GM18868 (cell line): ENCODE measurements at regions not wholly inside any gene's neighbourhood (a gene's known extent, or its start where the extent isn't known, plus 50 kb on each side); places are given as distances from the start of the nearest gene placed in this dataset.

Experiments used
- ATAC-seq: cut with Tn5 transposase; IDR thresholded peaks from one replicate; pipeline ENCODE4 v1.9.1; 2021; ENCODE audit warnings: mild to moderate bottlenecking, moderate library complexity; ENCODE audit not compliant: unreplicated experiment

DNA sequence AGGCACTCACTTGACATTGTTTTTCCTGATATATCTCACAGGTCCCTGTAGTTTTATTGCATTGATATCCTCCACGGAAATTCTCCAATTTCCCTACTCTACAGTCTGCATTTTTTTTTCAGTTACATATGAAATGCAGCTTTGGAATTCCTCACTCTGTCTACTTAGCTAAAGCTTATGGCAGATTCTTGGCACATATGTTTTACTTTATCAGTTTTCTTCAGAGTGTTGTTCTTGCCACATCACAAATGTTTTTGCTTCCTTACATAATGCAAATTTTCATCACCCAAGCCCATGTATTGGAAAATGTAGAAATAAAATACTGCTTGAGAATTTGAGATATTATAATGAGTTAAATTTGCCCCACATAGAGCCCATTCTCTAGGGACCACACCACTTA lies 1895.1 kb downstream of the MRPL39 start:
- no peak for ATAC-seq

GRCh38 chr21:23706431-23706830 lies 1900.8 kb downstream of the MRPL39 start:
- no peak for ATAC-seq

GRCh38 chr21:23699402-23699801 lies 1907.9 kb downstream of the MRPL39 start:
- ATAC-seq = no peak

DNA sequence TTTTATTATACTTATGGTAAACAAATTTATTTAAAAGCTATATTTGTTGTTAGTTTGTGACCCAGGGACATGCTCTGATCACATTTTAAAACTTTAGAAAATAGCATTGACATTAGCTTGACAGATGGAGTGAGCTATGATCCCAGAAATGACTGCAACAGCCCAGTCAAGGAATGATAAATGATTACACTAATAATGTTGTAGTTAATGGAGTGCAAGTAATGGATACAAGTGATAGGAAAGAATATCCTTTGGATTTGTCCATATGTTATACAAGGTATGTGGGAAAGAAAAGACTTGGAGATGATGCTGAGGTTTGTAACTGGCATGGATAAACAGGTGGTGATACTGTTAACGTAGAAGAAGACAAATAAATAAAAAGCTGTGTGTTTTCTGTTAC lies 1908.7 kb downstream of the MRPL39 start:
- ATAC-seq = no peak

GRCh38 chr21:23695443-23695842 lies 1911.8 kb downstream of the MRPL39 start:
- no peak for ATAC-seq

DNA sequence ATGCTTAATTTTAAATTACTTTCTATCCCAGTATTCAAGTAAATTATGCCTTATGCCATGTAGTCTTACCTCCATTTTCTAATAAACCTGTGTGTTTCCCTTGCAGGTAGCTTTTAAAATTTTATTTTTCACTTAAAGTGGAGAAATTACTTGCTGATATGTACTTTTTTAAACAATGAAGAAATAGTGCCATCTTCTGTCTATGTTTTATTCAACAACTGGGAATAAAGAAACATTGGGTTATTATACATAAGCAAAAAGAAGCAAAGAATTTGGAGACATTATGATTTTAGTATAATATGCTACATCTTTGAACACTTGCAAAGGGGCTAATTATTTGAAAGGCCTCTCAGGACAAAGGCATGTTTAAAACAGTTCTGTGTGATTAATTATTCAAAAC lies 1912.9 kb downstream of the MRPL39 start:
- no peak for ATAC-seq

DNA sequence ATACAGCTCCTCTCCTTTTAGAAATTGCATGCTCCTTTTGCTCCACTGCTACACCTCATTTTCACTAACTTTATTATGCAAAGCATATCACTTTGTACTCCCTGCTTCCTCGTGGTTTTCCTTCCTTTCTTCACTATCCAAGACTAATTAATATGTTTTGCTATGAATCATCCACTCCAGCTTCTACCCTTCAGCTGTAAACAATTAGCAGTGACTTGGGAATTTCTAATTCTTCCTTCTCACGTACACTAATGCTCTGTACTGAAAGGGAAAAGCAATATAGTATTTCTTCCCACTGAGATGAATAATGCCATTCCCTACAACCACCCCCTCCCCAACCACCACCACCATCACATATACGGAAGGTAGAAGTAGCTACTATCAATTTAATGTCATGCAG lies 1917.0 kb downstream of the MRPL39 start:
- no peak for ATAC-seq

DNA sequence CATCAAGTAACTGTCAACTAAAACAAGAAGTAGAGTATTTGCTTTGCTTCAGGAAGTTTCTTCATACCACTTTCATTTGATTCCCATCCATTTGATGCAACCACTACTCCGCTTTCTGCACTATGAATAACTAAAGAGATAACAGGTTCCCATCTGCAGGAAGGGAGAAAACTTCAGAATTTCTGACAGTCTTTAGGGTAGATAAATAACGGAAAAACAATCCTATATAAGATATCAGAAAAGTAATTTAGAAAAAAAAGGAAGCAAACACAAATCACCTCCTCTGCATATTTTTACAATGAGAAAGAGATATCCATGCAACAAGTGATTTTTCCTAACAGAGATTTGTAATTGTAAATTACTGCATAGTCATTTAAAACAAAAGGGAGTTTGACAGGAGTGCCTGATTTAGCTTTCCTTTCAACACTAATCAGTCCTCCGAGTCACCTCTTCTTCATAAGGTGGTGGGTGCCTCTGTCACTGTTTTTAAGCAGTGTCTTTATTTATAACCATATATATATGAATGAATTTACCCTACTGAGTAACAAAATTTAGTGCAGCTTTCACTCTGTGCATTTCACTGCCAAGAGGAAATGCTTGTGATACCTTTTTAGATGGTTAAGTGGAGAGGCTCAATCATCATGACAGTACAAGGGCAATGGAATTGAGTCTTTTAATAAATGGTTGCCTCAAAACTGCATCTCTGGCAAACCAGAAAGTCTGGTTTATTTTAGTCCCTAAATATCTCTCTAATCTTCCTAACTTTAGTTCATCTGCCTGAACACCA lies 1920.4 kb downstream of the MRPL39 start:
- ATAC-seq = no peak

GRCh38 chr21:23684431-23684830 lies 1922.8 kb downstream of the MRPL39 start:
- no peak for ATAC-seq

DNA sequence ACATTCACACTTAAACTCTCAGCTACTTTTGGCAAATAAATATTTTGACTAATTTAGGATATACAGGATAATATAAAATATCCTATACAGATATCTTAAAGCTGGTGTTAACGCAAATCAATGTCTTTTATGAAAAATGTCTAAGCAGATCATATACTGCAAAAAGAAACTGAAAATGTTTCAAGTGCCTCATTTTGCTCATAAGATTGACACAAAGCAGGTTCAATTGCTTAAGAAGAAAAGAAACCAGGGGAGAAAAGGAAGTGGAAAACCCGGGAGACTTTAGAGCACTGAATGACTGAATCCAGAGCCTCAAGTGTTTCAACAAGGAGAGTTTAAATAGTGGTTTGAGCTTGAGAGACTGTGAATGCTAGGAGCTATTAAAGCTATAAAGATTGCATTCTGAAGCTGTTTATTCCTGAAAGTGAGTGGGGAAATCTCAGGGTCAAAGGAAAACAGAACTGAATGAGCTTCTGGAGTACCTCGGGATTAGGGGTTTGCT lies 1943.0 kb downstream of the MRPL39 start:
- ATAC-seq = no peak

DNA sequence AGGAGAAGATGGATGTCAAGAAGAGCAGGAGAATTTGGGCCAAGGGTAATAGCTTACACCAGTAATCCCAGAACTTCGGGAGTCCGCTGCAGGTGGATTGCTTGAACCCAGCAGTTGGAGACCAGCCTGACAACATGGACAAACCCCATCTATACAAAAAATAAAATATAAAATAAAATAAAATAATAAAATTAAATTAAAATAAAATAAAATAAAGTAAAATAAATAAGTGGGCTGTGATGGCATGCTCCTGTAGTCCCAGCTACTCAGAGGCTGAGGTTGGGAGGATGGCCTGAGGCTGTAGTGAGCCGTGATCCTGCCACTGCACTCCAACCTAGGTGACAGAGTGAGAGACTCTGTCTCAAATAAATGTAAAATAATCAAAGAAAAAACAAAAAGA lies 1946.7 kb downstream of the MRPL39 start:
- no peak for ATAC-seq

GRCh38 chr21:23644768-23645167 lies 1962.5 kb downstream of the MRPL39 start:
- ATAC-seq = no peak

DNA sequence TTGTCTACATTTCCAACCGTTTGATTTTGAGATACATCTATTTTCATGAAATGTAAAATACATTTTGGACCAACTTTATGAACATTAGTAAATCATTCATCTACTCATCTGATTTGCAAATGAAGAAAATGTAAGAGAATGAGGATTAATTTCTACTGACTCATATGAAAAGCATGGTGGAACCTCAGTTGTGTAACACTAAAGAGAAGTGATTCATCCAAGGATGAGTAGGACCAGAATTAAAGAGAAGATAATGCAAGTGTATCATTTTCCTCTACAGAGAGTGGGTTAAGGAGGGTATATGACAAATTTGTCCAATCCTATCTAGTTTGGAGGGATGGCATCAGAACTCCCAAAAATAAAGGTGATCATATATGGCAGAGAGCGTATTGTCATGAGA lies 1967.6 kb downstream of the MRPL39 start:
- ATAC-seq = no peak

GRCh38 chr21:23638131-23638695 lies 1969.1 kb downstream of the MRPL39 start:
- ATAC-seq = no peak

GRCh38 chr21:23633447-23633940 lies 1973.8 kb downstream of the MRPL39 start:
- ATAC-seq = no peak

DNA sequence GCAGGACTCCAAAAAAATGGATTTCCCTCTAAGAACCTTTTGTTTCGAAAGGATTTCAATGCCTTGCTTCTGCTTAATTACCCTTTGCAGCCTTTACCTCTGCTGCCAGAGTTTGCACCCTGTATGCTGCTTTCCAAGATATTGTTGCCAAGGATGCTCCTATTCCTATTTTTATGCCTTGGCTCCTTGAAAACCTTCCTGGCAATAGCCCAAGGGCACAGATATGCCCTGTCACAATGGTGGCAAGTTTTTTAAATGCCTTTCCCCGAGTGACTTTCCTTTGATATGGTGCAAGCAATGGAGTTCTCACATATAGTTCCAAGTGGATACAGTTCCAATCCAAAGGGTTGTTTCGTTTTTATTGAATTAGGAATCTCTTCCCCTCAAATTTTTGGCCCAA lies 1983.0 kb downstream of the MRPL39 start:
- no peak for ATAC-seq

DNA sequence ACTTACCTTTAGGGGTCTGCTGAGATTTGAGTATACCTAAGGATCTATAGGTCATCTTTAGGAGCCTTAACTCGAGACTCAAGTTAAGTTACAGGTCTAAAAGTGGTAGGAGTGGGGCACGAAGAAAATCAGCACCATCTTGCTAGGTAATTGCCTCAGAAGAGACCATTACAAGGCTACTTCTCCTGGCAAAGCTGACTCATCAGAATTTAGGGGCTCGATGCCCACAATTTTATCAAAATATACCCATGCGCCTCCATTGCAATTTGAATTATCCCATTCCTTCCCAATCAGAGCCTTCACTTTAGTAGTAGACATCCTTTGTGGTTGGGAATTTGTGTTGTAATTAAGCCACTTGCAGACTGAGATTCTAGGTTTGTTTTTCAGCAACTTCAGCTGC lies 1994.3 kb downstream of the MRPL39 start:
- no peak for ATAC-seq

DNA sequence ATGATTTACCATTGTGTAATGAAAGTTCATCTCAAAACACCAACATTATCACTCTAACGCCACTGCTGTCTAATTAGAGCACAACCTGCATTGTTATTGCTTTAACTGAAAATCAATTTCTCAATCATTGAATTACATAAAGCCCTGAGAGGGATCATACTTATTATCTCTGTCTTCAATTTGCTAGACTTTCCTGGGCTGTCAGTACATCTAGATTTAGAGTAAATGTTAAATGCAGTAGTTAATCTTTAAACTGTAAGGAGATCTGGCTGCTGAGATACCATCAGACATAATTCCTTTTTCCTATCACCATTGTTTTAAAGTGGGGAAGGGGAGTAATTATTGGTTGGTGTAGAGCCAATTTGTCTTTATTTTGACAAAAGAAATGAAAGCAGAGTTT lies 1995.1 kb downstream of the MRPL39 start:
- ATAC-seq = no peak

DNA sequence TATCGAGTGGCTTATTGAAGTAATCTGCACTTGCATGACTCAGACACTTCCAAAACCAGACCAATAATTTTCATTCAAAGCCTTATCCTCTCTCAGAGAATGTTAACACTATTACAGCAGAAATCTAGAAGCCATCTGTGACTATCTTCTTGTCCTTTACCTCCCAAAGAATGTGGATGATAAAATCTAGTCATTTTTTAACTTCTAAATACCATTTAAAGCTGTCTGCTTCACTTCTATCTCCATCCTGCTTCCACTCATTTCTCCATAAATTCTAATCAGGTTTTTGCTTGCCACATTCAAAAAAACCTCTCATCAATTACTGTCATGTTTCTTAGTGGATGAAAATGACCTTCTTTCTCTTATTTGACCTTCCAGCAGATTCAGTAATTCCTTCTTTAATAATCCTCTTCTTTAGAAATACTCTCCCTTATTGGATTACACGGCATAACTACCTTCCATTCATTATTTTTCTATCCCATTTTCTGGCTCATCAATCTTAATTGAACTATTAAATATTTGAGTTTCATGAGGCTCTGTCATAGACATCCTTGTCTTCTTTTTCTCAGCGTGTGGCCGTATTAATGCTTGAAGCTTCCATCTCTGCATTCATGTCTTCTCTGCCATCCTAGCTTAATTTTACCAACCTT lies 1999.4 kb downstream of the MRPL39 start:
- ATAC-seq = no peak

GRCh38 chr21:23601549-23601948 lies 2005.7 kb downstream of the MRPL39 start:
- ATAC-seq = no peak

GRCh38 chr21:23593582-23593981 lies 2013.7 kb downstream of the MRPL39 start:
- no peak for ATAC-seq

GRCh38 chr21:23585419-23585818 lies 2021.9 kb downstream of the MRPL39 start:
- ATAC-seq = no peak
